H1 (cell line): ENCODE measurements at regions not wholly inside any gene's neighbourhood (a gene's known extent, or its start where the extent isn't known, plus 50 kb on each side); places are given as distances from the start of the nearest gene placed in this dataset.

ENCODE experiments used
- CTCF ChIA-PET: fragments of 300-600 bp; sonication (Branson Sonifier 250); formaldehyde crosslinking; loops from one replicate; lab custom pipeline; 2021; ENCODE audit not compliant: partially characterized antibody; lab: Charles Lee
- POLR2A ChIA-PET: fragments of 300-600 bp; sonication (Branson Sonifier 250); formaldehyde crosslinking; loops from one replicate; lab custom pipeline; 2021; ENCODE audit warnings: inconsistent platforms; ENCODE audit not compliant: partially characterized antibody; lab: Charles Lee
- DNase-seq, 2 experiments: peaks; one replicate each; pipeline versions ENCODE4 v3.0.0 to v3.0.0-alpha.2; 2010 to 2022; ENCODE audit warnings: low spot score in 2 of 2, low read depth in 1 of 2, mixed read lengths in 1 of 2
- FAIRE-seq: peaks from 2 replicates; lab custom pipeline; 2011; peaks lifted over from hg19 to GRCh38; lab: Jason Lieb, UNC
- H2AFZ ChIP-seq: 2 replicates; pipeline ENCODE4 v1.8.1; 2012; ENCODE audit warnings: low read length, inconsistent platforms
- H2AK5ac ChIP-seq: 2 replicates; pipeline ENCODE4 v1.6.1; 2013; ENCODE audit warnings: low read depth, low read length
- H2BK120ac ChIP-seq: replicated peaks from 2 replicates; pipeline ENCODE3; 2013; ENCODE audit warnings: low read depth, low read length, inconsistent platforms
- H2BK12ac ChIP-seq: 2 replicates; pipeline ENCODE4 v1.6.1; 2013; ENCODE audit warnings: low read depth, low read length
- H2BK15ac ChIP-seq: 2 replicates; pipeline ENCODE4 v1.6.1; 2013; ENCODE audit warnings: low read length
- H2BK20ac ChIP-seq: 2 replicates; pipeline ENCODE4 v1.6.1; 2013; ENCODE audit warnings: low read length
- H2BK5ac ChIP-seq: 2 replicates; pipeline ENCODE4 v1.6.1; 2013; ENCODE audit warnings: low read depth, low read length
- H3K14ac ChIP-seq: 2 replicates; pipeline ENCODE4 v1.6.1; 2013; ENCODE audit warnings: inconsistent platforms; ENCODE audit not compliant: insufficient read length
- H3K18ac ChIP-seq: 2 replicates; pipeline ENCODE4 v1.6.1; 2013; ENCODE audit warnings: low read length; ENCODE audit errors: extremely low read depth
- H3K23ac ChIP-seq: 2 replicates; pipeline ENCODE4 v1.6.1; 2013; ENCODE audit warnings: inconsistent platforms; ENCODE audit not compliant: insufficient read length
- H3K23me2 ChIP-seq: 2 replicates; pipeline ENCODE4 v1.6.1; 2013; ENCODE audit warnings: low read depth, low read length
- H3K27ac ChIP-seq: 2 replicates; pipeline ENCODE4 v1.6.1; 2011; ENCODE audit warnings: low read depth, low read length, inconsistent platforms
- H3K27me3 ChIP-seq, 4 experiments: replicated peaks in 1 of 4; 1 replicate in 1 of 4; 2 replicates in 3 of 4; pipeline versions ENCODE4 v1.6.1 to v1.8.1; 2011 to 2013; ENCODE audit warnings: low read length in 3 of 4, mild to moderate bottlenecking in 3 of 4, inconsistent platforms in 2 of 4, mixed read lengths in 2 of 4, moderate library complexity in 1 of 4; ENCODE audit not compliant: control insufficient read depth in 3 of 4, insufficient read depth in 3 of 4; ENCODE audit errors: extremely low read depth in 1 of 4
- H3K36me3 ChIP-seq, 4 experiments: 2 replicates each; pipeline versions ENCODE4 v1.6.1 to v1.8.1; 2011 to 2013; ENCODE audit warnings: mild to moderate bottlenecking in 4 of 4, low read length in 3 of 4, moderate library complexity in 2 of 4, control low read depth in 1 of 4, inconsistent platforms in 1 of 4; ENCODE audit not compliant: insufficient read depth in 4 of 4, control insufficient read depth in 2 of 4
- H3K4ac ChIP-seq: replicated peaks from 2 replicates; pipeline ENCODE3; 2013; ENCODE audit warnings: low read length, low read depth, mixed read lengths, inconsistent platforms; ENCODE audit not compliant: insufficient read length
- H3K4me1 ChIP-seq, 4 experiments: replicated peaks in 1 of 4; 1 replicate in 1 of 4; 2 replicates in 3 of 4; pipeline versions ENCODE4 v1.6.1 to v1.8.1; 2011 to 2013; ENCODE audit warnings: low read length in 3 of 4, inconsistent platforms in 2 of 4, mixed read lengths in 1 of 4; ENCODE audit not compliant: insufficient read depth in 4 of 4, control insufficient read depth in 3 of 4
- H3K4me2 ChIP-seq, 2 experiments: 2 replicates each; pipeline versions ENCODE4 v1.6.1 to v1.8.1; 2011 to 2013; ENCODE audit warnings: low read depth in 2 of 2, low read length in 2 of 2, control low read depth in 1 of 2, inconsistent platforms in 1 of 2, mild to moderate bottlenecking in 1 of 2; ENCODE audit not compliant: insufficient read depth in 1 of 2
- H3K4me3 ChIP-seq, 4 experiments: fragments of 200-600, 300-600 bp in 1 of 4; sonication (generic), shearing (Covaris generic), sonication (Bioruptor Twin) in 1 of 4; 2 replicates each; pipeline versions ENCODE4 v1.5.1 to v1.8.1; 2011 to 2016; ENCODE audit warnings: low read length in 4 of 4, low read depth in 3 of 4, control low read depth in 2 of 4, inconsistent platforms in 2 of 4, mild to moderate bottlenecking in 2 of 4, mixed read lengths in 1 of 4, moderate library complexity in 1 of 4; ENCODE audit not compliant: insufficient read depth in 2 of 4; ENCODE audit errors: extremely low read depth in 1 of 4
- H3K56ac ChIP-seq: replicated peaks from 2 replicates; pipeline ENCODE3; 2013; ENCODE audit warnings: low read depth, mild to moderate bottlenecking, mixed read lengths, low read length, inconsistent platforms; ENCODE audit not compliant: insufficient read length
- H3K79me1 ChIP-seq: 2 replicates; pipeline ENCODE4 v1.6.1; 2013; ENCODE audit warnings: low read depth, low read length, control low read depth
- H3K79me2 ChIP-seq, 2 experiments: 2 replicates each; pipeline versions ENCODE4 v1.6.1 to v1.8.1; 2012 to 2013; ENCODE audit warnings: low read length in 2 of 2, mild to moderate bottlenecking in 2 of 2, inconsistent platforms in 1 of 2; ENCODE audit not compliant: insufficient read depth in 2 of 2, control insufficient read depth in 1 of 2
- H3K9ac ChIP-seq, 4 experiments: replicated peaks in 1 of 4; 1 replicate in 1 of 4; 2 replicates in 3 of 4; pipeline versions ENCODE4 v1.6.1 to v1.8.1; 2011 to 2013; ENCODE audit warnings: low read depth in 3 of 4, low read length in 3 of 4, control low read depth in 2 of 4, mild to moderate bottlenecking in 2 of 4, moderate library complexity in 2 of 4, inconsistent platforms in 1 of 4; ENCODE audit errors: extremely low read depth in 1 of 4
- H3K9me3 ChIP-seq, 2 experiments: 2 replicates each; pipeline versions ENCODE4 v1.6.1 to v1.8.1; 2012 to 2013; ENCODE audit warnings: mild to moderate bottlenecking in 2 of 2, moderate library complexity in 2 of 2, control low read depth in 1 of 2, inconsistent platforms in 1 of 2, low read depth in 1 of 2, low read length in 1 of 2, mixed read lengths in 1 of 2; ENCODE audit not compliant: insufficient read depth in 2 of 2
- H4K20me1 ChIP-seq, 2 experiments: replicated peaks in 1 of 2; 2 replicates each; pipeline versions ENCODE3 to v1.8.1; 2011 to 2013; ENCODE audit warnings: inconsistent platforms in 2 of 2, low read length in 2 of 2, mild to moderate bottlenecking in 1 of 2; ENCODE audit not compliant: insufficient read depth in 2 of 2, control insufficient read depth in 1 of 2
- H4K5ac ChIP-seq: 2 replicates; pipeline ENCODE4 v1.6.1; 2013; ENCODE audit warnings: low read length, low read depth, mixed read lengths, inconsistent platforms; ENCODE audit not compliant: insufficient read length
- H4K8ac ChIP-seq: 2 replicates; pipeline ENCODE4 v1.8.0; 2013; ENCODE audit warnings: mild to moderate bottlenecking, moderate library complexity, low read length, inconsistent platforms; ENCODE audit not compliant: insufficient read depth; ENCODE audit errors: extremely low read depth
- H4K91ac ChIP-seq: replicated peaks from 2 replicates; pipeline ENCODE3; 2013; ENCODE audit warnings: low read length, mixed read lengths, inconsistent platforms; ENCODE audit not compliant: insufficient read length
- BCL11A ChIP-seq, 2 experiments: IDR thresholded peaks; one replicate each; pipeline ENCODE4 v1.6.1; 2011; ENCODE audit warnings: low read depth in 2 of 2, low read length in 2 of 2, mild to moderate bottlenecking in 2 of 2
- GTF2F1 ChIP-seq: IDR thresholded peaks from 2 replicates; pipeline ENCODE4 v1.6.1; 2012; ENCODE audit warnings: low read depth, low read length, improper control_type of control experiment, borderline replicate concordance
- HDAC2 ChIP-seq, 2 experiments: fragments of 300-600 bp in 1 of 2; sonication (generic) in 1 of 2; IDR thresholded peaks; 2 replicates each; pipeline ENCODE4 v1.6.1; 2011 to 2012; ENCODE audit warnings: low read depth in 2 of 2, low read length in 2 of 2, mild to moderate bottlenecking in 2 of 2, moderate library complexity in 2 of 2, borderline replicate concordance in 1 of 2, inconsistent platforms in 1 of 2
- NANOG ChIP-seq: IDR thresholded peaks from 2 replicates; pipeline ENCODE4 v1.6.1; 2011; ENCODE audit warnings: low read length, low read depth, mild to moderate bottlenecking, inconsistent platforms; ENCODE audit not compliant: insufficient read depth, poor library complexity, severe bottlenecking
- POU5F1 ChIP-seq: IDR thresholded peaks from 2 replicates; pipeline ENCODE4 v1.6.1; 2011; ENCODE audit warnings: low read depth, mild to moderate bottlenecking, low read length, moderate library complexity
- WGBS, 2 experiments: shearing (Covaris generic) in 1 of 2; methylation state at CpG; one replicate each; pipeline versions ENCODE4 v1.1.6 to v1.1.7; 2013 to 2015; ENCODE audit warnings: low lambda C conversion rate in 2 of 2, mixed read lengths in 2 of 2, inconsistent platforms in 1 of 2, low coverage in 1 of 2, missing lambda C conversion rate in 1 of 2; ENCODE audit not compliant: insufficient replicate concordance in 2 of 2, insufficient coverage in 1 of 2, insufficient read length in 1 of 2; ENCODE audit errors: extremely low coverage in 1 of 2, missing lambda C conversion rate in 1 of 2; 5-methylcytosine and 5-hydroxymethylcytosine counted together
- TF ChIP-seq, protein P1 (sequence below), 3 experiments: IDR thresholded peaks; 1 replicate in 2 of 3; 2 replicates in 1 of 3; pipeline versions ENCODE4 v1.5.1 to v1.6.1; 2011; ENCODE audit warnings: low read length in 3 of 3, mild to moderate bottlenecking in 3 of 3, inconsistent platforms in 2 of 3, low read depth in 1 of 3, moderate library complexity in 1 of 3; ENCODE audit not compliant: insufficient read depth in 1 of 3; ENCODE audit errors: control extremely low read depth in 1 of 3

DNA sequence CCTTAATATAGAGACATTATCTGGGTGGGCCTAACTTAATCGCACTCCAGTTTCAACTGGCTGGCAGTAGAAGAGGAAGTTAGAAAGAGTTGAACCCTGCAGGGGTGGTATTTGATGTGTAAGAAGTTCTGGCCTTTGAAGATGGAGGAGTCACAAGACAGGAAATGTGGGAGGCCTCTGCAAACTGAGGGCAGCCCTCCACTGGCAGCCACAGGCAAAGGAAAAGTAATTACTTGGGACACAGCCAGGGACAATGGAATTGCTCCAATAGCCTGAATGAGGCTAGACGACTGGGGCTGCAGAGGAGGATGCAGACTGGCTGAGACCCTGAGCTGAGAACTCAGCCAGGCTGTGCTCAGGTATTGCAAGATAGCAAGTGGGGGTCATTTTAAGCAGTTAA is 703.3 kb upstream of the ARGLU1 start:
- Histone ChIP-seq H3K9ac (no peak overlapping the region), H3K23me2 (no peaks in the 10 kb centered on the region), H3K4me1 (peaks cover 0 to 3% (median 0%) of the 10 kb centered on the region in 4 experiments; a peak in 2 of 7 replicates), H2BK12ac (no peak overlapping the region), H3K56ac (no peak overlapping the region), H4K91ac (no peak overlapping the region), H3K27me3 (no peaks in the 10 kb centered on the region), H3K27ac (no peak overlapping the region), H3K18ac (no peak overlapping the region), H3K4me2 (no peak overlapping the region), H3K4ac (no peak overlapping the region), H2BK20ac (no peak overlapping the region), H3K14ac (no peak overlapping the region), H3K9me3 (no peaks in the 10 kb centered on the region), H2BK15ac (no peak overlapping the region), H4K20me1 (no peaks in the 10 kb centered on the region), H3K36me3 (no peaks in the 10 kb centered on the region), H2AK5ac (no peak overlapping the region), H2BK5ac (no peak overlapping the region), H2AFZ (no peak overlapping the region), H3K4me3 (no peak overlapping the region), H4K5ac (no peak overlapping the region), H3K79me2 (no peaks in the 10 kb centered on the region), H2BK120ac (no peak overlapping the region), H3K79me1 (no peaks in the 10 kb centered on the region), H4K8ac (peak overlapping the region; percentile 5; the same call in 1 of the 2 replicates), H3K23ac (no peak overlapping the region)
- 58% methylated on average over 2 of the region's 2 CpGs; no CpG with 5 or more reads in 1 of the 2 experiments for WGBS, 2 experiments
- ChIA-PET POLR2A (no interaction called here), CTCF (interaction anchor here (1.1 to 1.6 kb wide), 2 partner anchors 65 to 860 kb away, joined by 3 read pairs; no protein-coding TSS in a partner anchor)
- FAIRE-seq = peak; percentile 77
- TF ChIP-seq NANOG (peak; percentile 1), HDAC2 (IDR thresholded peaks at IDR 0.05; ENCODE audit: borderline replicate concordance in 1 of 2, low read depth in 2 of 2, low read length in 2 of 2) (no peak), BCL11A (IDR thresholded peaks at IDR 0.05; ENCODE audit: low read depth in 2 of 2, low read length in 2 of 2) (no peak), GTF2F1 (no peak), POU5F1 (no peak)
- TF ChIP-seq, protein P1, sequence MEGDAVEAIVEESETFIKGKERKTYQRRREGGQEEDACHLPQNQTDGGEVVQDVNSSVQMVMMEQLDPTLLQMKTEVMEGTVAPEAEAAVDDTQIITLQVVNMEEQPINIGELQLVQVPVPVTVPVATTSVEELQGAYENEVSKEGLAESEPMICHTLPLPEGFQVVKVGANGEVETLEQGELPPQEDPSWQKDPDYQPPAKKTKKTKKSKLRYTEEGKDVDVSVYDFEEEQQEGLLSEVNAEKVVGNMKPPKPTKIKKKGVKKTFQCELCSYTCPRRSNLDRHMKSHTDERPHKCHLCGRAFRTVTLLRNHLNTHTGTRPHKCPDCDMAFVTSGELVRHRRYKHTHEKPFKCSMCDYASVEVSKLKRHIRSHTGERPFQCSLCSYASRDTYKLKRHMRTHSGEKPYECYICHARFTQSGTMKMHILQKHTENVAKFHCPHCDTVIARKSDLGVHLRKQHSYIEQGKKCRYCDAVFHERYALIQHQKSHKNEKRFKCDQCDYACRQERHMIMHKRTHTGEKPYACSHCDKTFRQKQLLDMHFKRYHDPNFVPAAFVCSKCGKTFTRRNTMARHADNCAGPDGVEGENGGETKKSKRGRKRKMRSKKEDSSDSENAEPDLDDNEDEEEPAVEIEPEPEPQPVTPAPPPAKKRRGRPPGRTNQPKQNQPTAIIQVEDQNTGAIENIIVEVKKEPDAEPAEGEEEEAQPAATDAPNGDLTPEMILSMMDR (IDR thresholded peaks at IDR 0.05; ENCODE audit: control extremely low read depth in 1 of 3, insufficient read depth in 1 of 3, low read depth in 1 of 3, low read length in 3 of 3) = 0 out of 4 replicates have a peak, but pooled peaks of 1 of the 3 experiments have one; percentile 8
- peak; percentile 49 for DNase-seq
